DOHH2 (cell line): ENCODE measurements at regions not wholly inside any gene's neighbourhood (a gene's known extent, or its start where the extent isn't known, plus 50 kb on each side); places are given as distances from the start of the nearest gene placed in this dataset.

ENCODE experiments used
- CTCF ChIP-seq: fragments of 200-600 bp; sonication (generic); IDR thresholded peaks from one replicate; pipeline ENCODE4 v1.5.1; 2014; ENCODE audit warnings: antibody characterized with exemption, mild to moderate bottlenecking, low read depth, low read length; ENCODE audit not compliant: poor library complexity, severe bottlenecking
- EZH2phosphoT487 ChIP-seq: fragments of 200-600 bp; sonication (generic); IDR thresholded peaks from 2 replicates; pipeline ENCODE4 v1.6.1; 2017; ENCODE audit warnings: borderline replicate concordance, mild to moderate bottlenecking, antibody characterized with exemption, low read length, moderate library complexity, mixed read lengths

- TF ChIP-seq CTCF (no peak), EZH2phosphoT487 (no peak)
Measured at GRCh38 chr1:96945509-96946084, 224.0 kb downstream of the PTBP2 start.
